IMR-90 (cell line): ENCODE measurements at regions not wholly inside any gene's neighbourhood (a gene's known extent, or its start where the extent isn't known, plus 50 kb on each side); places are given as distances from the start of the nearest gene placed in this dataset.

Experiments used
- ATAC-seq: fragments of 200-7000 bp; cut with Tn5 transposase; 2 replicates; pipeline ENCODE4 v1.9.1; 2020; ENCODE audit warnings: low read depth, mild to moderate bottlenecking, moderate library complexity
- BruUV-seq: library from RNA; stranded (reverse); fragments of 400-500 nt; replicated peaks from 2 replicates; lab custom pipeline; 2021; lab: Mats Ljungman, UMichigan
- CTCF ChIA-PET: fragments of 300-600 bp; formaldehyde crosslinking; extraction: SDS; loops from one replicate; lab custom pipeline; 2021; ENCODE audit warnings: antibody characterized with exemption; lab: Yijun Ruan, JAX
- POLR2A ChIA-PET: fragments of 300-600 bp; sonication (Branson Sonifier 250); formaldehyde crosslinking; loops from one replicate; lab custom pipeline; 2022; ENCODE audit warnings: antibody characterized with exemption; ENCODE audit not compliant: unreplicated experiment; lab: Charles Lee
- DNase-seq: peaks from one replicate; pipeline ENCODE4 v3.0.0; 2013
- H2AFZ ChIP-seq: replicated peaks from 2 replicates; pipeline ENCODE3; 2013; ENCODE audit warnings: low read length, mild to moderate bottlenecking; ENCODE audit not compliant: poor library complexity
- H2AK5ac ChIP-seq: 2 replicates; pipeline ENCODE4 v1.6.1; 2013; ENCODE audit warnings: low read depth, low read length, inconsistent platforms
- H2AK9ac ChIP-seq: replicated peaks from 2 replicates; pipeline ENCODE3; 2013; ENCODE audit warnings: mild to moderate bottlenecking, low read depth, low read length, moderate library complexity; ENCODE audit not compliant: poor library complexity
- H2BK120ac ChIP-seq: 2 replicates; pipeline ENCODE4 v1.6.1; 2013; ENCODE audit warnings: low read depth, low read length, inconsistent platforms
- H2BK15ac ChIP-seq: 3 replicates; pipeline ENCODE4 v1.6.1; 2013; ENCODE audit warnings: low read depth, low read length, inconsistent platforms
- H2BK20ac ChIP-seq: 2 replicates; pipeline ENCODE4 v1.6.1; 2013; ENCODE audit warnings: low read depth, mild to moderate bottlenecking, inconsistent platforms, low read length, moderate library complexity
- H2BK5ac ChIP-seq: 2 replicates; pipeline ENCODE4 v1.6.1; 2013; ENCODE audit warnings: mild to moderate bottlenecking, low read depth, low read length, inconsistent platforms; ENCODE audit not compliant: poor library complexity, severe bottlenecking
- H3K14ac ChIP-seq: replicated peaks from 2 replicates; pipeline ENCODE4 v1.6.1; 2013; ENCODE audit warnings: low read depth, low read length, inconsistent platforms
- H3K18ac ChIP-seq: 2 replicates; pipeline ENCODE4 v1.6.1; 2013; ENCODE audit warnings: low read depth, low read length, control low read depth
- H3K23ac ChIP-seq: 2 replicates; pipeline ENCODE4 v1.6.1; 2013; ENCODE audit warnings: low read depth, low read length, inconsistent platforms
- H3K27ac ChIP-seq: 2 replicates; pipeline ENCODE4 v1.5.1; 2013; ENCODE audit warnings: mild to moderate bottlenecking, control low read depth, low read length; ENCODE audit not compliant: insufficient read depth
- H3K27me3 ChIP-seq: 2 replicates; pipeline ENCODE4 v1.6.1; 2013; ENCODE audit warnings: low read length; ENCODE audit not compliant: control insufficient read depth, insufficient read depth
- H3K36me3 ChIP-seq: 2 replicates; pipeline ENCODE4 v1.6.1; 2013; ENCODE audit warnings: low read length, mixed read lengths; ENCODE audit not compliant: control insufficient read depth, insufficient read depth
- H3K4ac ChIP-seq: 2 replicates; pipeline ENCODE4 v1.6.1; 2013; ENCODE audit warnings: low read depth, low read length, inconsistent platforms
- H3K4me1 ChIP-seq: 2 replicates; pipeline ENCODE4 v1.6.1; 2013; ENCODE audit warnings: low read length, mixed read lengths; ENCODE audit not compliant: control insufficient read depth, insufficient read depth
- H3K4me2 ChIP-seq: 2 replicates; pipeline ENCODE4 v1.6.1; 2013; ENCODE audit warnings: low read depth, mild to moderate bottlenecking, control low read depth, low read length, moderate library complexity
- H3K4me3 ChIP-seq: 2 replicates; pipeline ENCODE4 v1.5.1; 2013; ENCODE audit warnings: low read depth, mild to moderate bottlenecking, control low read depth, low read length, moderate library complexity; ENCODE audit not compliant: insufficient read depth
- H3K56ac ChIP-seq: 2 replicates; pipeline ENCODE4 v1.6.1; 2013; ENCODE audit warnings: low read length, inconsistent platforms; ENCODE audit not compliant: insufficient read depth; ENCODE audit errors: extremely low read depth
- H3K79me1 ChIP-seq, 2 experiments: 2 replicates each; pipeline ENCODE4 v1.6.1; 2013; ENCODE audit warnings: low read length in 2 of 2, inconsistent platforms in 1 of 2, low read depth in 1 of 2
- H3K9ac ChIP-seq: 2 replicates; pipeline ENCODE4 v1.6.1; 2013; ENCODE audit warnings: low read depth, low read length, control low read depth
- H3K9me1 ChIP-seq: 2 replicates; pipeline ENCODE4 v1.6.1; 2013; ENCODE audit warnings: low read length, inconsistent platforms; ENCODE audit not compliant: insufficient read depth
- H3K9me3 ChIP-seq: 2 replicates; pipeline ENCODE4 v1.6.1; 2013; ENCODE audit warnings: low read length; ENCODE audit not compliant: control insufficient read depth, insufficient read depth
- H4K20me1 ChIP-seq: 2 replicates; pipeline ENCODE4 v1.6.1; 2013; ENCODE audit warnings: low read length, inconsistent platforms; ENCODE audit not compliant: insufficient read depth
- H4K5ac ChIP-seq: 2 replicates; pipeline ENCODE4 v1.6.1; 2013; ENCODE audit warnings: mild to moderate bottlenecking, low read depth, low read length, control low read depth
- H4K8ac ChIP-seq, 2 experiments: 2 replicates each; pipeline ENCODE4 v1.6.1; 2013; ENCODE audit warnings: low read depth in 2 of 2, low read length in 2 of 2, control low read depth in 1 of 2, inconsistent platforms in 1 of 2
- H4K91ac ChIP-seq: 2 replicates; pipeline ENCODE4 v1.6.1; 2013; ENCODE audit warnings: low read depth, low read length, inconsistent platforms; ENCODE audit not compliant: insufficient read depth
- BHLHE40 ChIP-seq: fragments of 150-350 bp; IDR thresholded peaks from 2 replicates; pipeline ENCODE4 v1.6.1; 2016; ENCODE audit warnings: mild to moderate bottlenecking, low read depth, low read length
- CEBPB ChIP-seq: IDR thresholded peaks from 2 replicates; pipeline ENCODE4 v1.6.1; 2012; ENCODE audit warnings: low read depth, low read length, improper control_type of control experiment
- CHD1 ChIP-seq: IDR thresholded peaks from 2 replicates; pipeline ENCODE4 v1.6.1; 2012; ENCODE audit warnings: low read depth, low read length, improper control_type of control experiment
- FOS ChIP-seq: fragments of 150-350 bp; IDR thresholded peaks from 2 replicates; pipeline ENCODE4 v1.6.1; 2016; ENCODE audit warnings: low read depth, low read length
- MAFK ChIP-seq: IDR thresholded peaks from 2 replicates; pipeline ENCODE4 v1.6.1; 2012; ENCODE audit warnings: low read depth, low read length, improper control_type of control experiment
- MAZ ChIP-seq: IDR thresholded peaks from 2 replicates; pipeline ENCODE4 v1.6.1; 2012; ENCODE audit warnings: low read depth, mild to moderate bottlenecking, low read length, improper control_type of control experiment, moderate library complexity, borderline replicate concordance
- MXI1 ChIP-seq: IDR thresholded peaks from 2 replicates; pipeline ENCODE4 v1.6.1; 2012; ENCODE audit warnings: low read depth, mild to moderate bottlenecking, low read length, moderate library complexity, borderline replicate concordance
- NFE2L2 ChIP-seq: fragments of 150-350 bp; IDR thresholded peaks from 2 replicates; pipeline ENCODE4 v1.6.1; 2016; ENCODE audit warnings: low read depth, mild to moderate bottlenecking, low read length
- POLR2A ChIP-seq: IDR thresholded peaks from 2 replicates; pipeline ENCODE4 v1.6.1; 2012; ENCODE audit warnings: mild to moderate bottlenecking, low read depth, low read length
- RAD21 ChIP-seq: IDR thresholded peaks from 2 replicates; pipeline ENCODE4 v1.6.1; 2012; ENCODE audit warnings: low read length, improper control_type of control experiment
- RCOR1 ChIP-seq: IDR thresholded peaks from 2 replicates; pipeline ENCODE4 v1.6.1; 2012; ENCODE audit warnings: mild to moderate bottlenecking, low read length, improper control_type of control experiment; ENCODE audit not compliant: insufficient replicate concordance
- RFX5 ChIP-seq: IDR thresholded peaks from 2 replicates; pipeline ENCODE4 v1.8.0; 2012; ENCODE audit warnings: low read depth, mild to moderate bottlenecking, low read length, moderate library complexity
- SMC3 ChIP-seq: fragments of 150-350 bp; IDR thresholded peaks from 2 replicates; pipeline ENCODE4 v1.6.1; 2016; ENCODE audit warnings: low read depth, mild to moderate bottlenecking, antibody characterized with exemption, low read length, moderate library complexity
- dilution Hi-C: fragments of 300-500 bp; cut with HindIII; formaldehyde crosslinking; loops from one replicate; pipeline ENCODE4 v1.14.3; 2018; ENCODE audit warnings: low sequenced_read_pairs; ENCODE audit not compliant: unreplicated experiment
- in situ Hi-C: fragments of 300-500 bp; cut with MboI; formaldehyde crosslinking; loops from 3 replicates; pipeline ENCODE4 v1.14.3; 2019; ENCODE audit warnings: low sequenced_read_pairs, inconsistent platforms, mixed read lengths
- intact Hi-C: fragments of 100-400 bp; cut with micrococcal nuclease; formaldehyde crosslinking; loops from 2 replicates; pipeline ENCODE4 v1.10.0; 2022
- TF ChIP-seq, protein P1 (sequence below): fragments of 150-350 bp; IDR thresholded peaks from 2 replicates; pipeline ENCODE4 v1.6.1; 2017; ENCODE audit warnings: mild to moderate bottlenecking, antibody characterized with exemption, low read length, low read depth
- TF ChIP-seq, protein P2 (sequence below): fragments of 150-350 bp; IDR thresholded peaks from 2 replicates; pipeline ENCODE4 v1.6.1; 2016; ENCODE audit warnings: low read depth, mild to moderate bottlenecking, low read length, moderate library complexity, borderline replicate concordance
- TF ChIP-seq, protein P3 (sequence below): conservative IDR thresholded peaks from 2 replicates; pipeline ENCODE4 v1.5.1; 2012; ENCODE audit warnings: mild to moderate bottlenecking, low read depth, low read length, improper control_type of control experiment

DNA sequence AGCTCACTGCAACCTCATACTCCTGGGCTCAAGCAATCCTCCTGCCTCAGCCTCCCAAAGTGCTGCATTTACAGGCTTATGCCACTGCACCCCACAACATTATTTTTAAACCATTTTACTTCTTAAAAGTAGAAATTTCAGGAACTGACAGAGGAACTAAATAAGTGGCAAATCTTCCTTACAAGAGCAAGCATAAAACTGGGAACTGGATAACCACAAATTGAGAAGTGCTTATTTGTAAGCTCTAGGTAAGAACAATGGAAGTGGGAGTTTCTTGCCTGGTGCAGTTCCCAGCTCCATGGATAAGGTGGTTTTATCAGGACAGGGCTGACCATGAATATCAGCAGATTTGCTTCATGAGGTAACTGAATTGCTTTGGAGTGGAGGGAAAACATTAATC is 655.2 kb downstream of the DIPK2A start:
- intact Hi-C loops, result no loop called here
- H2AK5ac ChIP-seq, result no peak overlapping the region

More for the DNA sequence above, 655.2 kb downstream of the DIPK2A start:
- dilution Hi-C loops (no loop called here), in situ Hi-C loops (no loop called here)
- TF ChIP-seq CEBPB, result no peak
- no peak for TF ChIP-seq MXI1
- TF ChIP-seq, protein P1, sequence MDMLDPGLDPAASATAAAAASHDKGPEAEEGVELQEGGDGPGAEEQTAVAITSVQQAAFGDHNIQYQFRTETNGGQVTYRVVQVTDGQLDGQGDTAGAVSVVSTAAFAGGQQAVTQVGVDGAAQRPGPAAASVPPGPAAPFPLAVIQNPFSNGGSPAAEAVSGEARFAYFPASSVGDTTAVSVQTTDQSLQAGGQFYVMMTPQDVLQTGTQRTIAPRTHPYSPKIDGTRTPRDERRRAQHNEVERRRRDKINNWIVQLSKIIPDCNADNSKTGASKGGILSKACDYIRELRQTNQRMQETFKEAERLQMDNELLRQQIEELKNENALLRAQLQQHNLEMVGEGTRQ, result no peak
- TF ChIP-seq, protein P2, sequence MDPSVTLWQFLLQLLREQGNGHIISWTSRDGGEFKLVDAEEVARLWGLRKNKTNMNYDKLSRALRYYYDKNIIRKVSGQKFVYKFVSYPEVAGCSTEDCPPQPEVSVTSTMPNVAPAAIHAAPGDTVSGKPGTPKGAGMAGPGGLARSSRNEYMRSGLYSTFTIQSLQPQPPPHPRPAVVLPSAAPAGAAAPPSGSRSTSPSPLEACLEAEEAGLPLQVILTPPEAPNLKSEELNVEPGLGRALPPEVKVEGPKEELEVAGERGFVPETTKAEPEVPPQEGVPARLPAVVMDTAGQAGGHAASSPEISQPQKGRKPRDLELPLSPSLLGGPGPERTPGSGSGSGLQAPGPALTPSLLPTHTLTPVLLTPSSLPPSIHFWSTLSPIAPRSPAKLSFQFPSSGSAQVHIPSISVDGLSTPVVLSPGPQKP, result no peak
- TF ChIP-seq BHLHE40, result no peak
- TF ChIP-seq NFE2L2, result no peak
- TF ChIP-seq MAFK, result no peak
- TF ChIP-seq RFX5, result no peak
- TF ChIP-seq SMC3, result no peak
- no peak for TF ChIP-seq RAD21
- no peak for TF ChIP-seq MAZ
- no peak for TF ChIP-seq FOS
- no peak for TF ChIP-seq POLR2A
- no peak for TF ChIP-seq CHD1
- no peak for TF ChIP-seq RCOR1
- TF ChIP-seq, protein P3, sequence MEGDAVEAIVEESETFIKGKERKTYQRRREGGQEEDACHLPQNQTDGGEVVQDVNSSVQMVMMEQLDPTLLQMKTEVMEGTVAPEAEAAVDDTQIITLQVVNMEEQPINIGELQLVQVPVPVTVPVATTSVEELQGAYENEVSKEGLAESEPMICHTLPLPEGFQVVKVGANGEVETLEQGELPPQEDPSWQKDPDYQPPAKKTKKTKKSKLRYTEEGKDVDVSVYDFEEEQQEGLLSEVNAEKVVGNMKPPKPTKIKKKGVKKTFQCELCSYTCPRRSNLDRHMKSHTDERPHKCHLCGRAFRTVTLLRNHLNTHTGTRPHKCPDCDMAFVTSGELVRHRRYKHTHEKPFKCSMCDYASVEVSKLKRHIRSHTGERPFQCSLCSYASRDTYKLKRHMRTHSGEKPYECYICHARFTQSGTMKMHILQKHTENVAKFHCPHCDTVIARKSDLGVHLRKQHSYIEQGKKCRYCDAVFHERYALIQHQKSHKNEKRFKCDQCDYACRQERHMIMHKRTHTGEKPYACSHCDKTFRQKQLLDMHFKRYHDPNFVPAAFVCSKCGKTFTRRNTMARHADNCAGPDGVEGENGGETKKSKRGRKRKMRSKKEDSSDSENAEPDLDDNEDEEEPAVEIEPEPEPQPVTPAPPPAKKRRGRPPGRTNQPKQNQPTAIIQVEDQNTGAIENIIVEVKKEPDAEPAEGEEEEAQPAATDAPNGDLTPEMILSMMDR, result no peak
- no peak overlapping the region for H3K27ac ChIP-seq
- H2BK15ac ChIP-seq, result no peak overlapping the region
- no peak overlapping the region for H3K56ac ChIP-seq
- no peaks in the 10 kb centered on the region for H4K20me1 ChIP-seq
- no peak overlapping the region for H4K8ac ChIP-seq
- ChIA-PET POLR2A (no interaction called here), CTCF (no interaction called here)
- H2BK5ac ChIP-seq, result no peak overlapping the region
- H3K9me3 ChIP-seq, result no peaks in the 10 kb centered on the region
- no peak overlapping the region for H4K5ac ChIP-seq
- DNase-seq (no peak), ATAC-seq (no peak)
- H2AK9ac ChIP-seq, result no peak overlapping the region
- H3K4me1 ChIP-seq, result no peaks in the 10 kb centered on the region
- no peak overlapping the region for H3K23ac ChIP-seq
- H2AFZ ChIP-seq, result no peak overlapping the region
- no peak overlapping the region for H3K14ac ChIP-seq
- H2BK20ac ChIP-seq, result no peak overlapping the region
- H3K18ac ChIP-seq, result no peak overlapping the region
- H3K79me1 ChIP-seq, result no peaks in the 10 kb centered on the region
- BruUV-seq, result no TSS peak
- H3K9me1 ChIP-seq, result no peaks in the 10 kb centered on the region
- no peaks in the 10 kb centered on the region for H3K27me3 ChIP-seq
- H3K4me3 ChIP-seq, result no peak overlapping the region
- no peaks in the 10 kb centered on the region for H3K36me3 ChIP-seq
- H3K4me2 ChIP-seq, result no peak overlapping the region
- no peak overlapping the region for H2BK120ac ChIP-seq
- H3K9ac ChIP-seq, result no peak overlapping the region
- H4K91ac ChIP-seq, result no peak overlapping the region
- no peak overlapping the region for H3K4ac ChIP-seq
